ENCODE measurements at regions not wholly inside any gene's neighbourhood (a gene's known extent, or its start where the extent isn't known, plus 50 kb on each side); places are given as distances from the start of the nearest gene placed in this dataset.

GRCh38 chr1:232873931-232874330 lies 68.7 kb downstream of the MAP10 start:
- H3K9me3 ChIP-seq (ENCODE audit: low read length), result no peaks in the 10 kb centered on the region
- H3K4me2 ChIP-seq (ENCODE audit: low read length), result no peak overlapping the region
- no peaks in the 10 kb centered on the region for H3K9me2 ChIP-seq (ENCODE audit: insufficient read depth, low read length)
- H3K4me3 ChIP-seq (ENCODE audit: low read depth, low read length, poor library complexity, severe bottlenecking), result no peak overlapping the region
- H3K27ac ChIP-seq (ENCODE audit: low read depth, low read length, poor library complexity, severe bottlenecking), result no peak overlapping the region
- intact Hi-C loops (cut with micrococcal nuclease; ENCODE audit: unreplicated experiment), result no loop called here
- H3K36me3 ChIP-seq (ENCODE audit: insufficient read depth, low read length), result no peaks in the 10 kb centered on the region
- CTCF ChIA-PET (ENCODE audit: unreplicated experiment), result no interaction called here
- TF ChIP-seq CTCF (conservative IDR thresholded peaks at IDR 0.05; ENCODE audit: low read length) (no peak), EZH2phosphoT487 (IDR thresholded peaks at IDR 0.05; ENCODE audit: borderline replicate concordance, low read depth, low read length) (no peak)
- POLR2A ChIA-PET, result interaction anchor here (0.6 kb wide), 1 partner anchor 36 kb away, joined by 3 read pairs; no protein-coding TSS in a partner anchor
- no peaks in the 10 kb centered on the region for H3K4me1 ChIP-seq (ENCODE audit: insufficient read depth, low read length, poor library complexity, severe bottlenecking)
- H4K20me1 ChIP-seq (ENCODE audit: insufficient read depth, low read length), result no peaks in the 10 kb centered on the region
- BruUV-seq (replicated peaks), result no TSS peak
- no peak for DNase-seq (ENCODE audit: low spot score)
- H2AFZ ChIP-seq (ENCODE audit: low read length), result no peak overlapping the region
- H3K79me2 ChIP-seq (ENCODE audit: insufficient read depth, low read depth, low read length), result no peaks in the 10 kb centered on the region

- intact Hi-C loops (cut with micrococcal nuclease; ENCODE audit: unreplicated experiment), result no loop called here
- no peak for DNase-seq (ENCODE audit: low spot score)
- no TSS peak for BruUV-seq (replicated peaks)
- no peaks in the 10 kb centered on the region for H3K9me2 ChIP-seq (ENCODE audit: insufficient read depth, low read length)
- no peak overlapping the region for H3K4me3 ChIP-seq (ENCODE audit: low read depth, low read length, poor library complexity, severe bottlenecking)
- no peaks in the 10 kb centered on the region for H3K79me2 ChIP-seq (ENCODE audit: insufficient read depth, low read depth, low read length)
- CTCF ChIA-PET (ENCODE audit: unreplicated experiment), result no interaction called here
- no peaks in the 10 kb centered on the region for H4K20me1 ChIP-seq (ENCODE audit: insufficient read depth, low read length)
- POLR2A ChIA-PET, result no interaction called here
- H2AFZ ChIP-seq (ENCODE audit: low read length), result no peak overlapping the region
- H3K4me2 ChIP-seq (ENCODE audit: low read length), result no peak overlapping the region
- no peak overlapping the region for H3K27ac ChIP-seq (ENCODE audit: low read depth, low read length, poor library complexity, severe bottlenecking)
- no peaks in the 10 kb centered on the region for H3K36me3 ChIP-seq (ENCODE audit: insufficient read depth, low read length)
- no peaks in the 10 kb centered on the region for H3K4me1 ChIP-seq (ENCODE audit: insufficient read depth, low read length, poor library complexity, severe bottlenecking)
- no peaks in the 10 kb centered on the region for H3K9me3 ChIP-seq (ENCODE audit: low read length)
- TF ChIP-seq EZH2phosphoT487 (IDR thresholded peaks at IDR 0.05; ENCODE audit: borderline replicate concordance, low read depth, low read length) (no peak), CTCF (conservative IDR thresholded peaks at IDR 0.05; ENCODE audit: low read length) (no peak)
Measured at GRCh38 chr1:232875536-232875935, 70.3 kb downstream of the MAP10 start.

DNA sequence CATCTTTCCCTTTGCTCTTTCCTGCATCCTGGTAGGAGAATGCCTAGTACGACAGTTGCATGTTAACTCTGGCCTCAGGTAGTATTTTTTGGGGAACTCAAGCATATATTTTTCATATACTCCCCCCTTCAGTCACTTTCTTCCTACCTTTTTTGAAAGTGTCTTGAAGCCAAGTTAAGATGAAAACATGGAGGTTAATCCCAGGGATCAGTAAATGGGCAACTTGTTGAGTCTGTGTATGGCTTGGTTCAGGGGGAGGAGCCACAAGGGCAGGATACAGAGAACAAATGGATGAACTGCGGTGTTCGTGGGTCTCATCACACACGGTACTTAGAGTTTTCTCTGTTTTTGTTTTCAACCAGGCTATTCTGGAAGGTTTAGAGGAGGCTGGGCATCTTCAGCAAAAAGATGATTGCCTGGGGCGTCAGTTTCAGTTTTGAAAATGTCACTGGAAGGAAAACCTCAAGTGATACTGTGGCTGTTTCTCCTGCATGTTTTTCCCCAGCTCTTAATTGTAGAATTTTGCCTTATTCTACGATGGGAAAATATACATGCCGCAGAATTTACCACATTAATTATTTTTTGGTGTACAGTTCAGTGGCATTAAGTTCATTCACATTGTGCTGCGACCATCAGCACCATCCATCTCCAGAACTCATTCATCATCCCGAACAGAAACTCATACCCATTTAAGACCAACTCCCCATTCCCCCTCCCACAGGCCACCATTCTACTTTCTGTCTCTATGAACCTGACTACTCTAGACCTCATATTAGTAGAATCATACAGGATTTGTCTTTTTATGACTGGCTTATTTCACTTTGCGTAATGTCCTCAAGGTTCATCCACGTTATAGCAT lies 71.5 kb downstream of the MAP10 start:
- TF ChIP-seq CTCF (conservative IDR thresholded peaks at IDR 0.05; ENCODE audit: low read length), result no peak
- TF ChIP-seq EZH2phosphoT487 (IDR thresholded peaks at IDR 0.05; ENCODE audit: borderline replicate concordance, low read depth, low read length), result no peak
- H3K36me3 ChIP-seq (ENCODE audit: insufficient read depth, low read length), result no peaks in the 10 kb centered on the region
- no peak for DNase-seq (ENCODE audit: low spot score)
- H3K9me2 ChIP-seq (ENCODE audit: insufficient read depth, low read length), result no peaks in the 10 kb centered on the region
- ChIA-PET CTCF (ENCODE audit: unreplicated experiment) (no interaction called here), POLR2A (no interaction called here)
- H3K4me1 ChIP-seq (ENCODE audit: insufficient read depth, low read length, poor library complexity, severe bottlenecking), result no peaks in the 10 kb centered on the region
- no peaks in the 10 kb centered on the region for H3K9me3 ChIP-seq (ENCODE audit: low read length)
- no peak overlapping the region for H3K4me3 ChIP-seq (ENCODE audit: low read depth, low read length, poor library complexity, severe bottlenecking)
- H4K20me1 ChIP-seq (ENCODE audit: insufficient read depth, low read length), result no peaks in the 10 kb centered on the region
- no peak overlapping the region for H3K27ac ChIP-seq (ENCODE audit: low read depth, low read length, poor library complexity, severe bottlenecking)
- H2AFZ ChIP-seq (ENCODE audit: low read length), result no peak overlapping the region
- intact Hi-C loops (cut with micrococcal nuclease; ENCODE audit: unreplicated experiment), result no loop called here
- H3K4me2 ChIP-seq (ENCODE audit: low read length), result no peak overlapping the region
- no peaks in the 10 kb centered on the region for H3K79me2 ChIP-seq (ENCODE audit: insufficient read depth, low read depth, low read length)
- BruUV-seq (replicated peaks), result no TSS peak

Data from OCI-LY7 (cell line).